22Rv1 (cell line): ENCODE measurements at regions not wholly inside any gene's neighbourhood (a gene's known extent, or its start where the extent isn't known, plus 50 kb on each side); places are given as distances from the start of the nearest gene placed in this dataset.
"Not testable (repeated sequence)": the region's sequence is repeated elsewhere in the genome, so short reads cannot be mapped to it uniquely, and the experiment has no call there.

Experiments used
- H3K27ac ChIP-seq: fragments of 450-650 bp; 2 replicates; pipeline ENCODE4 v1.5.1; 2017
- CTCF ChIP-seq: fragments of 450-650 bp; IDR thresholded peaks from 2 replicates; pipeline ENCODE4 v1.5.1; 2017; ENCODE audit warnings: mild to moderate bottlenecking
- ZFX ChIP-seq: fragments of 450-650 bp; IDR thresholded peaks from 2 replicates; pipeline ENCODE4 v1.6.1; 2017; ENCODE audit warnings: antibody characterized with exemption, borderline replicate concordance

DNA sequence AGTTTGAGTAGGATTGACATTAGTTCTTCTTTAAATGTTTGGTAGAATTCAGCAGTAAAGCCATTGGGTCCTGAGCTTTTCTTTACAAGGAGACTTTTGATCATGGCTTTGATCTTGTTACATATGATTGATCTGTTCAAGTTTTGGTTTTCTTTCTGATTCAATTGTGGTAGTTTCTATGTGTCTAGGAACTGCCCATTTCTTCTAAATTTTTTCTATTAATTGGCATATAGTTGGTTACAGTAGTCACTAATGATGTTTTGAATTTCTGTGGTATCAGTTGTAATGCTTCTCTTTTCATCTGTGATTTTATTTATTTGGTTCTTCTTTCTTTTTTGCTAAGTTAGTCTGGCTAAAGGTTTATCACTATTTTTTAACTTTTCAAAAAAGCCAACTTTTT, 73.3 kb upstream of the DLGAP1 start:
- H3K27ac ChIP-seq = no peak overlapping the region
- TF ChIP-seq CTCF = no peak
- TF ChIP-seq ZFX = no peak

DNA sequence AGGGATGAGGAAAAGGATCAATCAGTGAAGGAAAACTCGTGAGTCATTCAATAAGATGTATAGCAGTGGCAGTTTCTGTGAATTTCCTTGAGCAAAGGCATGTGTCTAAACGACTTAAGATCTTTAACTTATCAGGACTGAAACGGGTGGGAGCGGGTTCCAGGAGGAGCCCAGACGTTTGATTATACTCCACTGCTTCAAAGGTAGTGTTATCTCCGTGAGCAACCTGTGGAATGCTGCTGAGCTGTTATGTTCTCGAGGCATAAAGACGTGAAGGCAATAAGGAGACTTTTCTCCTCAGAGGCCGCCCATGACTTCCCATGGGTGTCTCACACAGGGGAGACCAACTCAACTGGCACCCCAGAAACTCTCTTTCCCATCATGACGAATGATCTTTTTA, 72.7 kb upstream of the DLGAP1 start:
- H3K27ac ChIP-seq = not testable (repeated sequence)

- H3K27ac ChIP-seq = no peak overlapping the region
Observed at GRCh38 chr18:4524096-4524495, 69.0 kb upstream of the DLGAP1 start.

DNA sequence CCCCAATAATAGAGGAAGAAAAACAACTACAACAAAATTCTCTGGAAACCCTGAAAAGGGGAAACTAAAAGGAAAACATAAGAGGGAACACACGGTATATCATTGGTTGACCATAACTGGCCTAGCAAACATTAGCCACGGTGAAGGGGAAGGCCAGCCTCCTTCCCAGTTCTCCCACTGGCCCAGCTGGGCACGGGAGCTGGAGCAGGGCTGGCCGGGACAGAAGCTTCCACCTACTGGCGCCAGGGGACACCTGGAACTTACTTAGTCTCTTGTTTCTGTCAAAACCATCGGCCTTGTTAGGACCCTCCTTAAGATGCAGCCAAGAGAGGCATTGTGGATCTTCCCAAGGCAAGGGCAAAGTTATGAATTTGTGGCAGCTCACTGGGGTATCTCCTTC, 56.1 kb upstream of the DLGAP1 start:
- H3K27ac ChIP-seq = no peak overlapping the region
- TF ChIP-seq CTCF = no peak
- TF ChIP-seq ZFX = no peak

More at GRCh38 chr18:4524096-4524495, 69.0 kb upstream of the DLGAP1 start:
- no peak for TF ChIP-seq CTCF
- TF ChIP-seq ZFX = no peak

GRCh38 chr18:4510711-4511110, 55.6 kb upstream of the DLGAP1 start:
- no peak overlapping the region for H3K27ac ChIP-seq
- TF ChIP-seq ZFX = no peak
- TF ChIP-seq CTCF = no peak

DNA sequence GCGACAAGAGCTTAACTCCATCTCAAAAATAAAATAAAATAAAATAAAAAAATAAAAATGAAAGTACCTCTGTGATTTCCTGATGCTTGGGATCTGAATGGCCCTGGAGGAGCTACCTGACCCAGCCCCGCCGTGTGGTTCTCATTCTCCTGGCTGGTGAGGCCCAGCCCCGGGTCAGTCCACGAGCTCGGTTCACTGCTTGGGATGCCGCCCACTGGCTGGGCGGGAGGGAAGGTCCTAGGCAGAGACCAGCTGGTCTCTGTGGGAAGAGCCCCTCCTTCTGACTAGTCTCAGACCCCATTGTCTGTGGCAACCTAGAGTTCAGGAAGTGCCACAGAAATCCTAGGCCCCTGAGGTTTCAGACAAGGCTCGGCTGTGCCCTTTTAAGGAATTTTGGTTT, 55.1 kb upstream of the DLGAP1 start:
- no peak overlapping the region for H3K27ac ChIP-seq
- no peak for TF ChIP-seq ZFX
- TF ChIP-seq CTCF = no peak
